ENCODE measurements at regions not wholly inside any gene's neighbourhood (a gene's known extent, or its start where the extent isn't known, plus 50 kb on each side); places are given as distances from the start of the nearest gene placed in this dataset.
"Not testable (repeated sequence)": the region's sequence is repeated elsewhere in the genome, so short reads cannot be mapped to it uniquely, and the experiment has no call there.

- DNase-seq, result no peak
- Mint-ChIP-seq H3K9me3 (no peaks in the 10 kb centered on the region), H3K27ac (no peak overlapping the region), H3K4me3 (no peak overlapping the region), H3K27me3 (no peaks in the 10 kb centered on the region), H3K4me1 (no peaks in the 10 kb centered on the region), H3K36me3 (no peaks in the 10 kb centered on the region)
Observed at GRCh38 chr14:35952584-35952983, 126.4 kb downstream of the BRMS1L start.

- no peaks in the 10 kb centered on the region for H3K27me3 Mint-ChIP-seq
- H3K4me3 Mint-ChIP-seq, result no peak overlapping the region
- H3K4me1 Mint-ChIP-seq, result no peaks in the 10 kb centered on the region
- DNase-seq, result no peak
- H3K27ac Mint-ChIP-seq, result no peak overlapping the region
- no peaks in the 10 kb centered on the region for H3K36me3 Mint-ChIP-seq
- no peaks in the 10 kb centered on the region for H3K9me3 Mint-ChIP-seq
Observed at GRCh38 chr14:35949920-35950513, 123.9 kb downstream of the BRMS1L start.

GRCh38 chr14:35947983-35948382 lies 121.8 kb downstream of the BRMS1L start:
- not testable (repeated sequence) for H3K4me3 Mint-ChIP-seq, H3K27ac Mint-ChIP-seq, H3K36me3 Mint-ChIP-seq, H3K27me3 Mint-ChIP-seq, DNase-seq, H3K9me3 Mint-ChIP-seq, H3K4me1 Mint-ChIP-seq

- no peaks in the 10 kb centered on the region for H3K36me3 Mint-ChIP-seq
- H3K27ac Mint-ChIP-seq, result no peak overlapping the region
Observed at GRCh38 chr14:35944847-35945246, 118.7 kb downstream of the BRMS1L start.

GRCh38 chr14:35940291-35940690 lies 114.2 kb downstream of the BRMS1L start:
- Mint-ChIP-seq H3K4me3 (no peak overlapping the region), H3K36me3 (no peaks in the 10 kb centered on the region), H3K4me1 (peaks cover 6% of the 10 kb centered on the region), H3K27me3 (peaks cover 8% of the 10 kb centered on the region), H3K27ac (no peak overlapping the region), H3K9me3 (peaks cover under 1% of the 10 kb centered on the region)
- no peak for DNase-seq

More at GRCh38 chr14:35944847-35945246, 118.7 kb downstream of the BRMS1L start:
- Mint-ChIP-seq H3K4me1 (peaks cover 3% of the 10 kb centered on the region), H3K9me3 (no peaks in the 10 kb centered on the region), H3K4me3 (no peak overlapping the region), H3K27me3 (no peaks in the 10 kb centered on the region)
- DNase-seq, result peak; percentile 38

- Mint-ChIP-seq H3K4me3 (no peak overlapping the region), H3K9me3 (peaks cover 3% of the 10 kb centered on the region), H3K36me3 (peaks cover 2% of the 10 kb centered on the region), H3K27me3 (peaks cover 8% of the 10 kb centered on the region), H3K4me1 (peaks cover 15% of the 10 kb centered on the region), H3K27ac (no peak overlapping the region)
- no peak for DNase-seq
Observed at GRCh38 chr14:35938770-35939169, 112.6 kb downstream of the BRMS1L start.

GRCh38 chr14:35934499-35934898 lies 108.4 kb downstream of the BRMS1L start:
- Mint-ChIP-seq H3K4me3 (no peak overlapping the region), H3K27ac (peak overlapping the region; percentile 68), H3K27me3 (peaks cover 8% of the 10 kb centered on the region)

GRCh38 chr14:35932659-35933159 lies 106.6 kb downstream of the BRMS1L start:
- peak; percentile 50 for DNase-seq
- Mint-ChIP-seq H3K27me3 (no peaks in the 10 kb centered on the region), H3K27ac (peak overlapping the region; percentile 90), H3K4me3 (peak overlapping the region; percentile 60), H3K9me3 (peaks cover 10% of the 10 kb centered on the region), H3K4me1 (peaks cover 38% of the 10 kb centered on the region), H3K36me3 (peaks cover 2% of the 10 kb centered on the region)

More at GRCh38 chr14:35934499-35934898, 108.4 kb downstream of the BRMS1L start:
- DNase-seq, result no peak
- H3K4me1 Mint-ChIP-seq, result peaks cover 34% of the 10 kb centered on the region
- peaks cover 8% of the 10 kb centered on the region for H3K9me3 Mint-ChIP-seq
- H3K36me3 Mint-ChIP-seq, result peaks cover 2% of the 10 kb centered on the region

GRCh38 chr14:35932136-35932535 lies 106.0 kb downstream of the BRMS1L start:
- peaks cover 2% of the 10 kb centered on the region for H3K36me3 Mint-ChIP-seq
- H3K4me1 Mint-ChIP-seq, result peaks cover 38% of the 10 kb centered on the region
- peak overlapping the region; percentile 60 for H3K4me3 Mint-ChIP-seq
- DNase-seq, result no peak
- peaks cover 10% of the 10 kb centered on the region for H3K9me3 Mint-ChIP-seq
- peak overlapping the region; percentile 90 for H3K27ac Mint-ChIP-seq
- no peaks in the 10 kb centered on the region for H3K27me3 Mint-ChIP-seq

GRCh38 chr14:35931346-35931745 lies 105.2 kb downstream of the BRMS1L start:
- Mint-ChIP-seq H3K36me3 (peaks cover 2% of the 10 kb centered on the region), H3K4me1 (peaks cover 38% of the 10 kb centered on the region), H3K9me3 (peaks cover 10% of the 10 kb centered on the region), H3K27me3 (no peaks in the 10 kb centered on the region), H3K27ac (no peak overlapping the region), H3K4me3 (no peak overlapping the region)
- DNase-seq, result no peak

GRCh38 chr14:35929186-35929585 lies 103.0 kb downstream of the BRMS1L start:
- Mint-ChIP-seq H3K9me3 (peaks cover 6% of the 10 kb centered on the region), H3K27ac (no peak overlapping the region), H3K4me3 (no peak overlapping the region), H3K4me1 (peaks cover 30% of the 10 kb centered on the region), H3K36me3 (no peaks in the 10 kb centered on the region), H3K27me3 (no peaks in the 10 kb centered on the region)
- no peak for DNase-seq

- Mint-ChIP-seq H3K9me3 (peaks cover 4% of the 10 kb centered on the region), H3K4me1 (peaks cover 16% of the 10 kb centered on the region), H3K27me3 (no peaks in the 10 kb centered on the region), H3K36me3 (no peaks in the 10 kb centered on the region), H3K4me3 (no peak overlapping the region), H3K27ac (no peak overlapping the region)
- no peak for DNase-seq
Observed at GRCh38 chr14:35927727-35928126, 101.6 kb downstream of the BRMS1L start.

- Mint-ChIP-seq H3K9me3 (peaks cover 1% of the 10 kb centered on the region), H3K4me1 (peaks cover 4% of the 10 kb centered on the region), H3K36me3 (no peaks in the 10 kb centered on the region), H3K27ac (no peak overlapping the region), H3K27me3 (no peaks in the 10 kb centered on the region), H3K4me3 (no peak overlapping the region)
- DNase-seq, result no peak
Observed at GRCh38 chr14:35925319-35925718, 99.2 kb downstream of the BRMS1L start.

GRCh38 chr14:35922590-35922989 lies 96.5 kb downstream of the BRMS1L start:
- H3K27ac Mint-ChIP-seq, H3K27me3 Mint-ChIP-seq, H3K4me3 Mint-ChIP-seq, H3K9me3 Mint-ChIP-seq, H3K4me1 Mint-ChIP-seq, H3K36me3 Mint-ChIP-seq, DNase-seq: not testable (repeated sequence)

- DNase-seq, result no peak
- Mint-ChIP-seq H3K9me3 (peaks cover 10% of the 10 kb centered on the region), H3K4me3 (no peak overlapping the region), H3K27ac (no peak overlapping the region), H3K4me1 (no peaks in the 10 kb centered on the region), H3K36me3 (peaks cover 3% of the 10 kb centered on the region), H3K27me3 (no peaks in the 10 kb centered on the region)
Observed at GRCh38 chr14:35921745-35922144, 95.6 kb downstream of the BRMS1L start.
